HT1080 (cell line): ENCODE measurements at regions not wholly inside any gene's neighbourhood (a gene's known extent, or its start where the extent isn't known, plus 50 kb on each side); places are given as distances from the start of the nearest gene placed in this dataset.

Source experiments
- DNase-seq: peaks from one replicate; pipeline ENCODE4 v3.0.0-alpha.2; 2015; ENCODE audit warnings: low read depth

GRCh38 chr6:103191391-103192093 lies 1668.2 kb downstream of the HACE1 start:
- no peak for DNase-seq

- no peak for DNase-seq
These were observed 1674.9 kb downstream of the HACE1 start for GRCh38 chr6:103184776-103185175.

- peak; percentile 13 for DNase-seq
These were observed 1675.8 kb downstream of the HACE1 start for GRCh38 chr6:103183831-103184411.

- DNase-seq, result no peak
These were observed 1681.5 kb downstream of the HACE1 start for GRCh38 chr6:103178193-103178592.

GRCh38 chr6:103177791-103178190 lies 1681.9 kb downstream of the HACE1 start:
- DNase-seq, result no peak

- DNase-seq, result no peak
These were observed 1684.7 kb downstream of the HACE1 start for GRCh38 chr6:103175056-103175455.

GRCh38 chr6:103167345-103168071 lies 1692.2 kb downstream of the HACE1 start:
- no peak for DNase-seq

GRCh38 chr6:103154779-103155572 lies 1704.7 kb downstream of the HACE1 start:
- DNase-seq, result no peak

- DNase-seq, result no peak
These were observed 1706.7 kb downstream of the HACE1 start for GRCh38 chr6:103153016-103153415.

GRCh38 chr6:103142902-103143301 lies 1716.8 kb downstream of the HACE1 start:
- DNase-seq, result no peak

GRCh38 chr6:103140308-103141027 lies 1719.3 kb downstream of the HACE1 start:
- no peak for DNase-seq

GRCh38 chr6:103139377-103139776 lies 1720.3 kb downstream of the HACE1 start:
- no peak for DNase-seq

GRCh38 chr6:103124471-103124870 lies 1731.0 kb downstream of the GRIK2 start:
- no peak for DNase-seq

- peak; percentile 56 for DNase-seq
These were observed 1729.5 kb downstream of the GRIK2 start for GRCh38 chr6:103122766-103123601.

- DNase-seq, result no peak
These were observed 1725.5 kb downstream of the GRIK2 start for GRCh38 chr6:103119056-103119455.

- no peak for DNase-seq
These were observed 1721.1 kb downstream of the GRIK2 start for GRCh38 chr6:103114582-103114981.

GRCh38 chr6:103113416-103113815 lies 1719.9 kb downstream of the GRIK2 start:
- DNase-seq, result no peak

GRCh38 chr6:103107985-103108384 lies 1714.5 kb downstream of the GRIK2 start:
- no peak for DNase-seq

GRCh38 chr6:103105686-103106085 lies 1712.2 kb downstream of the GRIK2 start:
- DNase-seq, result no peak

GRCh38 chr6:103101267-103101666 lies 1707.8 kb downstream of the GRIK2 start:
- DNase-seq, result no peak
